ENCODE measurements at regions not wholly inside any gene's neighbourhood (a gene's known extent, or its start where the extent isn't known, plus 50 kb on each side); places are given as distances from the start of the nearest gene placed in this dataset.

DNA sequence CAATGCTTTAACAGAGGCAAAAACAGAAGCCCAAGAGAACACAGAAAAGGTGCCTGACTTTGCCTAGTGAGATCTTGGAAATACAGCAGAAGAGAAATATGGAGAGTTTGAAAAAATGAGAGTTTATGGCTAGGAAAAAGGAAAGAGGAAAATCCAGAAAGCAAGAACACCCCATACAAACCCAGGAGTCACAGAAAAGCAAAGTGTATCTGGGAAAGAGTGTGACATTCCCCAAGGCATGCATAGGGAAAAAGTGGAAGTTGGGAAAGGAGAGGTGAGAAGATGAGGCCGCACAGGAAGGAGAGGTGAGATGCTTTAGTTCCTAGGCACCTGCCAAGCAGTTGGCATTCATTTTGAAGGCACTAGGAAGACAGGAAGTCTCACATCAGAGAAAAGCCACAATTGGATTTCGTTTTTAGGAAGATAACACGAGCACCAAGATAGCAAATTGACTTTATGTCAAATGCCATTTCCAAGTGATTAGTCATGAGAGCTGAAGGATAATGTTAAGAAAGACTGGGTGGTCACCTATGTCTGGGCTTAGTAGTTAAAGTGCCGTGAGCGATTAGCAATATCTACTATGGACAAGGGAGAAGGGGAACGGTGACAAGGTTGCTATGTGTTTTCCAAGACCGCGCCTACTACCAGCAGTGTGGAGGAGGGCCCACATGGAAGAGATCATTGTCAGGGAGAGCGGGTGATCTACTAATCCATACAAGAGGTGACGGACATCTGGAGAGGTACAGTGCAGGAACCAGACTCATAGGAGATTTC is 224.1 kb upstream of the PARD3B start:
- no peaks in the 10 kb centered on the region for H3K9me1 ChIP-seq (ENCODE audit: control insufficient read depth, extremely low read depth, insufficient read depth, low read length)
- H3K4me2 ChIP-seq (ENCODE audit: control insufficient read depth, extremely low read depth, insufficient read depth, low read depth, low read length) = peak overlapping the region; percentile 4
- TF ChIP-seq CTCF (optimal IDR thresholded peaks at IDR 0.05 in 1 of 3, IDR thresholded peaks at IDR 0.05 in 1 of 3, conservative IDR thresholded peaks at IDR 0.05 in 1 of 3; ENCODE audit: extremely low read depth in 1 of 3, insufficient read depth in 2 of 3, low read length in 3 of 3) (no peak), EZH2 (IDR thresholded peaks at IDR 0.05; ENCODE audit: low read length) (no peak)
- no peak overlapping the region for H3K27ac ChIP-seq (ENCODE audit: control insufficient read depth, insufficient read depth, low read length)
- H3K36me3 ChIP-seq (ENCODE audit: control insufficient read depth in 2 of 2, extremely low read depth in 1 of 2, insufficient read depth in 2 of 2, low read length in 2 of 2) = no peaks in the 10 kb centered on the region
- dilution Hi-C loops (cut with MboI; ENCODE audit: extremely low pct_ligation_motif_present, low sequenced_read_pairs) = no loop called here
- H2AFZ ChIP-seq (ENCODE audit: control insufficient read depth, low read length) = peak overlapping the region; percentile 54
- H3K79me2 ChIP-seq (ENCODE audit: control insufficient read depth, insufficient read depth, low read length) = no peaks in the 10 kb centered on the region
- FAIRE-seq (no peak), DNase-seq (ENCODE audit: low read depth, low spot score) (no peak)
- H3K9me3 ChIP-seq (ENCODE audit: control insufficient read depth, low read depth, low read length) = no peaks in the 10 kb centered on the region
- H3K4me3 ChIP-seq (ENCODE audit: control insufficient read depth in 2 of 3, extremely low read depth in 1 of 3, insufficient read depth in 2 of 3, low read depth in 1 of 3, low read length in 3 of 3) = no peak overlapping the region
- H3K27me3 ChIP-seq (ENCODE audit: control insufficient read depth, extremely low read depth, insufficient read depth, low read length) = no peaks in the 10 kb centered on the region
- H3K4me1 ChIP-seq (ENCODE audit: control insufficient read depth, extremely low read depth, insufficient read depth, low read length) = peaks cover 7% of the 10 kb centered on the region
- H4K20me1 ChIP-seq (ENCODE audit: control insufficient read depth, extremely low read depth, insufficient read depth, low read length) = no peaks in the 10 kb centered on the region
- no peak overlapping the region for H3K9ac ChIP-seq (ENCODE audit: control insufficient read depth, extremely low read depth, insufficient read depth, low read length)

DNA sequence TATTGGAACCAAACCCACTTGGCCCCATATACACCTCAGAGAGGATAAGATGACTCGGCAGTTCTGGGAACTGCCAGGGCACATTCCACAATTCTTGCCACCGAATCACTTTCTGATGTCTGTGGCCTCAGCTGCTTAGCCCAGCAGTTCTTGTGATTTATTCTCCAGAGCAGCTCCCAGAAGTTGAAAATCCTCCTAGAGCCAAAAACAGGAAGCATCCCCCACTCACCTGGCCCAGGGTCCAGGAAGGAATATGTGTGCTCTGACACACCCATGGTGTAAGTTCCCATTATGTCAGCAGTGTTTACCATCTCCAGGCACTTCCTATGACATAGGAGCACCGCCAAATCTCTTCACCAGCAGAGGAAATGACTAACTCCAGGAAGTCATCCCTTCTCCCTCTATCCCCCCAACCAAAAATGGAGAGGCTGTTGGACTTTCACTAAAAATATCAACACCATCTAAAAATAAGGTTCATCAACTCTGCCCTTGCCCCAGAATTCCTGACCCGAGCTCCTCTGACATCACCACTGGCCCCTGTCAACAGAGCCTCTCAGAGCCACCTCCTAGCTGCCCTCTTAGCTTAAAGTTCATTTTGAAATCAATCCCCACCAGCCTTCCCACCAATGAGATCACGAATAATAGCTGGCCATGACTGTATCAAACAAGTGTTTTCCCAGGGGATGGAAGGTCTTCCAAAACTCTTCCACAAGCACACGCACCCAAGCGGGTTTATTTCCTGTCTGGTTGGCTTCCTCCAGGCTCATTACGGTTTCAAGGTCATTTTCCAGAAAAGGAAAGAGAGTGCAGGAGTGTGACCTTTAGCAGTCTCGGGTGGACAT is 223.1 kb upstream of the PARD3B start:
- no peak overlapping the region for H3K4me3 ChIP-seq (ENCODE audit: control insufficient read depth in 2 of 3, extremely low read depth in 1 of 3, insufficient read depth in 2 of 3, low read depth in 1 of 3, low read length in 3 of 3)
- FAIRE-seq (peak; percentile 52), DNase-seq (ENCODE audit: low read depth, low spot score) (no peak)
- H3K9ac ChIP-seq (ENCODE audit: control insufficient read depth, extremely low read depth, insufficient read depth, low read length) = no peak overlapping the region
- no peaks in the 10 kb centered on the region for H3K27me3 ChIP-seq (ENCODE audit: control insufficient read depth, extremely low read depth, insufficient read depth, low read length)
- H3K4me2 ChIP-seq (ENCODE audit: control insufficient read depth, extremely low read depth, insufficient read depth, low read depth, low read length) = peak overlapping the region; percentile 4
- H3K79me2 ChIP-seq (ENCODE audit: control insufficient read depth, insufficient read depth, low read length) = no peaks in the 10 kb centered on the region
- H3K27ac ChIP-seq (ENCODE audit: control insufficient read depth, insufficient read depth, low read length) = no peak overlapping the region
- peak overlapping the region; percentile 54 for H2AFZ ChIP-seq (ENCODE audit: control insufficient read depth, low read length)
- no peak for TF ChIP-seq EZH2 (IDR thresholded peaks at IDR 0.05; ENCODE audit: low read length)
- TF ChIP-seq CTCF (optimal IDR thresholded peaks at IDR 0.05 in 1 of 3, IDR thresholded peaks at IDR 0.05 in 1 of 3, conservative IDR thresholded peaks at IDR 0.05 in 1 of 3; ENCODE audit: extremely low read depth in 1 of 3, insufficient read depth in 2 of 3, low read length in 3 of 3) = no peak
- dilution Hi-C loops (cut with MboI; ENCODE audit: extremely low pct_ligation_motif_present, low sequenced_read_pairs) = no loop called here
- H3K36me3 ChIP-seq (ENCODE audit: control insufficient read depth in 2 of 2, extremely low read depth in 1 of 2, insufficient read depth in 2 of 2, low read length in 2 of 2) = no peaks in the 10 kb centered on the region
- no peaks in the 10 kb centered on the region for H4K20me1 ChIP-seq (ENCODE audit: control insufficient read depth, extremely low read depth, insufficient read depth, low read length)
- peaks cover 7% of the 10 kb centered on the region for H3K4me1 ChIP-seq (ENCODE audit: control insufficient read depth, extremely low read depth, insufficient read depth, low read length)
- no peaks in the 10 kb centered on the region for H3K9me1 ChIP-seq (ENCODE audit: control insufficient read depth, extremely low read depth, insufficient read depth, low read length)
- H3K9me3 ChIP-seq (ENCODE audit: control insufficient read depth, low read depth, low read length) = no peaks in the 10 kb centered on the region

Data from keratinocyte (primary cell).